Loucy (cell line): ENCODE measurements at regions not wholly inside any gene's neighbourhood (a gene's known extent, or its start where the extent isn't known, plus 50 kb on each side); places are given as distances from the start of the nearest gene placed in this dataset.
A peak's percentile ranks its signal among the peaks of the same experiment; 100 is the strongest.

Source experiments
- CTCF ChIP-seq: fragments of 200-600 bp; sonication (generic); conservative IDR thresholded peaks from 2 replicates; pipeline ENCODE4 v1.5.1; 2014; ENCODE audit warnings: mild to moderate bottlenecking, antibody characterized with exemption, low read length
- EZH2phosphoT487 ChIP-seq: fragments of 200-600 bp; IDR thresholded peaks from 2 replicates; pipeline ENCODE4 v1.6.1; 2018; ENCODE audit warnings: antibody characterized with exemption, mild to moderate bottlenecking, moderate library complexity, borderline replicate concordance

DNA sequence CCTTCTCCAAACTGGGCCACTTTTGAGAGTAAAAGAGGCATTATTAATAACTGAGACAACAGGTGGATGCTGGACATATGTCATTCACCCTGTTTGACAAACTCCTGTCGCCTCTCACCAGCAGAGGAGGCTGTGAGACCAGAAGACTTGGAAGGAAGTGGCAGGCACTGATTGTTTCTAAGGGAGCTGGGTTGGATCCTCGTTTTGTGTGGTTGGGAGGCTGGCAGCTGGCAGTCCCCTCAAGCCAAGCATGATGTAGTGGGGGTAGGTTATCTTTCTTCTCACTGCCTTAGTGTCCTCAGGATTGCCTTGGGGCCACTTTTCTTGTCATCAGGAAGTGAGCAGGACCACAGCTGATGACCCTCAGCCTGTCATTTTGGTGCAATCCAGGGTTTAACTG lies 86.5 kb upstream of the KCNJ15 start:
- TF ChIP-seq CTCF, result peak; percentile 64
- TF ChIP-seq EZH2phosphoT487, result no peak
